ENCODE measurements at regions not wholly inside any gene's neighbourhood (a gene's known extent, or its start where the extent isn't known, plus 50 kb on each side); places are given as distances from the start of the nearest gene placed in this dataset.

- no peak overlapping the region for H3K27ac Mint-ChIP-seq (ENCODE audit: unreplicated experiment)
- peaks cover 4% of the 10 kb centered on the region for H3K4me1 Mint-ChIP-seq
- TF ChIP-seq, protein P1, sequence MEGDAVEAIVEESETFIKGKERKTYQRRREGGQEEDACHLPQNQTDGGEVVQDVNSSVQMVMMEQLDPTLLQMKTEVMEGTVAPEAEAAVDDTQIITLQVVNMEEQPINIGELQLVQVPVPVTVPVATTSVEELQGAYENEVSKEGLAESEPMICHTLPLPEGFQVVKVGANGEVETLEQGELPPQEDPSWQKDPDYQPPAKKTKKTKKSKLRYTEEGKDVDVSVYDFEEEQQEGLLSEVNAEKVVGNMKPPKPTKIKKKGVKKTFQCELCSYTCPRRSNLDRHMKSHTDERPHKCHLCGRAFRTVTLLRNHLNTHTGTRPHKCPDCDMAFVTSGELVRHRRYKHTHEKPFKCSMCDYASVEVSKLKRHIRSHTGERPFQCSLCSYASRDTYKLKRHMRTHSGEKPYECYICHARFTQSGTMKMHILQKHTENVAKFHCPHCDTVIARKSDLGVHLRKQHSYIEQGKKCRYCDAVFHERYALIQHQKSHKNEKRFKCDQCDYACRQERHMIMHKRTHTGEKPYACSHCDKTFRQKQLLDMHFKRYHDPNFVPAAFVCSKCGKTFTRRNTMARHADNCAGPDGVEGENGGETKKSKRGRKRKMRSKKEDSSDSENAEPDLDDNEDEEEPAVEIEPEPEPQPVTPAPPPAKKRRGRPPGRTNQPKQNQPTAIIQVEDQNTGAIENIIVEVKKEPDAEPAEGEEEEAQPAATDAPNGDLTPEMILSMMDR (conservative IDR thresholded peaks at IDR 0.05): no peak
- peaks cover 5% of the 10 kb centered on the region for H3K9me3 Mint-ChIP-seq
- no peak for DNase-seq (ENCODE audit: low read depth, low spot score)
- no peaks in the 10 kb centered on the region for H3K27me3 Mint-ChIP-seq (ENCODE audit: low read depth)
- H3K4me3 Mint-ChIP-seq: no peak overlapping the region
- no peaks in the 10 kb centered on the region for H3K36me3 Mint-ChIP-seq (ENCODE audit: low read depth)
Measured at GRCh38 chr2:196444442-196444841, 195.1 kb upstream of the CCDC150 start.

- Mint-ChIP-seq H3K4me1 (peaks cover 4% of the 10 kb centered on the region), H3K36me3 (ENCODE audit: low read depth) (no peaks in the 10 kb centered on the region), H3K9me3 (peaks cover 5% of the 10 kb centered on the region), H3K4me3 (no peak overlapping the region), H3K27ac (ENCODE audit: unreplicated experiment) (no peak overlapping the region), H3K27me3 (ENCODE audit: low read depth) (no peaks in the 10 kb centered on the region)
- TF ChIP-seq, protein P1 (conservative IDR thresholded peaks at IDR 0.05): no peak
- no peak for DNase-seq (ENCODE audit: low read depth, low spot score)
Measured at GRCh38 chr2:196445991-196446390, 193.5 kb upstream of the CCDC150 start.

GRCh38 chr2:196448407-196449079 is 191.0 kb upstream of the CCDC150 start:
- TF ChIP-seq, protein P1 (conservative IDR thresholded peaks at IDR 0.05): no peak
- H3K27ac Mint-ChIP-seq (ENCODE audit: unreplicated experiment): no peak overlapping the region
- H3K4me3 Mint-ChIP-seq: no peak overlapping the region
- H3K4me1 Mint-ChIP-seq: peaks cover 4% of the 10 kb centered on the region
- H3K27me3 Mint-ChIP-seq (ENCODE audit: low read depth): no peaks in the 10 kb centered on the region
- H3K9me3 Mint-ChIP-seq: peaks cover 5% of the 10 kb centered on the region
- DNase-seq (ENCODE audit: low read depth, low spot score): no peak
- H3K36me3 Mint-ChIP-seq (ENCODE audit: low read depth): no peaks in the 10 kb centered on the region

GRCh38 chr2:196449083-196449482 is 190.4 kb upstream of the CCDC150 start:
- no peak for DNase-seq (ENCODE audit: low read depth, low spot score)
- TF ChIP-seq, protein P1 (conservative IDR thresholded peaks at IDR 0.05): no peak
- no peaks in the 10 kb centered on the region for H3K27me3 Mint-ChIP-seq (ENCODE audit: low read depth)
- peaks cover 5% of the 10 kb centered on the region for H3K9me3 Mint-ChIP-seq
- H3K4me3 Mint-ChIP-seq: no peak overlapping the region
- peaks cover 4% of the 10 kb centered on the region for H3K4me1 Mint-ChIP-seq
- H3K36me3 Mint-ChIP-seq (ENCODE audit: low read depth): no peaks in the 10 kb centered on the region
- no peak overlapping the region for H3K27ac Mint-ChIP-seq (ENCODE audit: unreplicated experiment)

- no peaks in the 10 kb centered on the region for H3K27me3 Mint-ChIP-seq (ENCODE audit: low read depth)
- H3K9me3 Mint-ChIP-seq: no peaks in the 10 kb centered on the region
- H3K4me1 Mint-ChIP-seq: no peaks in the 10 kb centered on the region
- no peaks in the 10 kb centered on the region for H3K36me3 Mint-ChIP-seq (ENCODE audit: low read depth)
- TF ChIP-seq, protein P1 (conservative IDR thresholded peaks at IDR 0.05): no peak
- H3K4me3 Mint-ChIP-seq: no peak overlapping the region
- H3K27ac Mint-ChIP-seq (ENCODE audit: unreplicated experiment): no peak overlapping the region
- DNase-seq (ENCODE audit: low read depth, low spot score): no peak
Measured at GRCh38 chr2:196452758-196453157, 186.8 kb upstream of the CCDC150 start.
